Astrocyte (in vitro differentiated cells and primary cell): ENCODE measurements at regions not wholly inside any gene's neighbourhood (a gene's known extent, or its start where the extent isn't known, plus 50 kb on each side); places are given as distances from the start of the nearest gene placed in this dataset.

Experiments
- CTCF ChIP-seq: IDR thresholded peaks from 2 replicates; pipeline ENCODE4 v1.5.1; 2011; ENCODE audit warnings: low read depth, mild to moderate bottlenecking, inconsistent platforms, low read length, moderate library complexity; ENCODE audit not compliant: insufficient read depth
- EZH2 ChIP-seq: IDR thresholded peaks from 2 replicates; pipeline ENCODE4 v1.6.1; 2012; ENCODE audit warnings: mild to moderate bottlenecking, low read length, inconsistent platforms; ENCODE audit not compliant: insufficient read depth

GRCh38 chr16:47854737-47855136 is 301.1 kb downstream of the ABCC12 start:
- no peak for TF ChIP-seq CTCF
- no peak for TF ChIP-seq EZH2
